SU-DHL-6 (cell line): ENCODE measurements at regions not wholly inside any gene's neighbourhood (a gene's known extent, or its start where the extent isn't known, plus 50 kb on each side); places are given as distances from the start of the nearest gene placed in this dataset.

Source experiments
- CTCF ChIP-seq: fragments of 200-600 bp; sonication (generic); IDR thresholded peaks from one replicate; pipeline ENCODE4 v1.5.1; 2017; ENCODE audit warnings: antibody characterized with exemption, mild to moderate bottlenecking, low read length, moderate library complexity; ENCODE audit not compliant: insufficient read depth, poor library complexity, severe bottlenecking
- EZH2phosphoT487 ChIP-seq: fragments of 200-600 bp; sonication (generic), shearing (Covaris generic); conservative IDR thresholded peaks from 2 replicates; pipeline ENCODE4 v1.6.1; 2018; ENCODE audit warnings: mild to moderate bottlenecking, antibody characterized with exemption, low read length, moderate library complexity, mixed read lengths

- TF ChIP-seq CTCF (no peak), EZH2phosphoT487 (no peak)
These were observed 68.9 kb upstream of the CTNNBL1 start for GRCh38 chr20:37624963-37625362.
